A549 (cell line): ENCODE measurements at regions not wholly inside any gene's neighbourhood (a gene's known extent, or its start where the extent isn't known, plus 50 kb on each side); places are given as distances from the start of the nearest gene placed in this dataset.

Experiments
- CHD2 ChIP-seq: fragments of 150-350 bp; IDR thresholded peaks from 2 replicates; pipeline ENCODE4 v1.6.1; 2014; ENCODE audit warnings: low read length; ENCODE audit not compliant: partially characterized antibody
- FOSB ChIP-seq: fragments of 250-450 bp; sonication (Bioruptor Pico); IDR thresholded peaks from 2 replicates; pipeline ENCODE4 v1.5.0; 2020; ENCODE audit warnings: mild to moderate bottlenecking, moderate library complexity
- JUNB ChIP-seq: fragments of >200 bp; sonication (Bioruptor Twin); formaldehyde crosslinking; IDR thresholded peaks from 2 replicates; pipeline ENCODE4 v1.6.1; 2016
- MAX ChIP-seq: IDR thresholded peaks from 2 replicates; pipeline ENCODE4 v1.6.1; 2012
- NR3C1 ChIP-seq: fragments of >200 bp; sonication (Bioruptor Twin); formaldehyde crosslinking; IDR thresholded peaks from 3 replicates; pipeline ENCODE4 v1.6.1; 2017
- PHF8 ChIP-seq: fragments of 200-600 bp; sonication (generic); IDR thresholded peaks from 2 replicates; pipeline ENCODE4 v1.6.1; 2016; ENCODE audit warnings: low read depth, mild to moderate bottlenecking, antibody characterized with exemption, moderate library complexity, borderline replicate concordance
- POLR2A ChIP-seq: IDR thresholded peaks from 2 replicates; pipeline ENCODE4 v1.6.1; 2012; ENCODE audit warnings: mild to moderate bottlenecking, low read length
- RCOR1 ChIP-seq: fragments of 150-350 bp; IDR thresholded peaks from 2 replicates; pipeline ENCODE4 v1.6.1; 2014; ENCODE audit warnings: antibody characterized with exemption, low read length, low read depth
- RFX5 ChIP-seq: fragments of 450-650 bp; IDR thresholded peaks from 2 replicates; pipeline ENCODE4 v1.7.1; 2014; ENCODE audit warnings: antibody characterized with exemption, mild to moderate bottlenecking, moderate library complexity
- RNF2 ChIP-seq: fragments of 200-600 bp; sonication (generic); IDR thresholded peaks from 2 replicates; pipeline ENCODE4 v1.6.1; 2016; ENCODE audit warnings: low read depth, mild to moderate bottlenecking, antibody characterized with exemption, moderate library complexity, borderline replicate concordance
- SMC3 ChIP-seq: fragments of >200 bp; sonication (Bioruptor Twin); formaldehyde crosslinking; IDR thresholded peaks from 3 replicates; pipeline ENCODE4 v1.6.1; 2018; ENCODE audit warnings: inconsistent platforms
- ZNF302 ChIP-seq: fragments of 250-450 bp; sonication (Bioruptor Pico); IDR thresholded peaks from 2 replicates; pipeline ENCODE4 v1.9.0; 2021; ENCODE audit warnings: inconsistent platforms, mild to moderate bottlenecking, moderate library complexity
- TF ChIP-seq, protein P1 (sequence below): fragments of >200 bp; sonication (Bioruptor Twin); formaldehyde crosslinking; IDR thresholded peaks from 3 replicates; pipeline ENCODE4 v1.5.1; 2016
- TF ChIP-seq, protein P2 (sequence below): fragments of 200-600 bp; sonication (generic); IDR thresholded peaks from 2 replicates; pipeline ENCODE4 v1.6.1; 2016; ENCODE audit warnings: antibody characterized with exemption, mild to moderate bottlenecking, moderate library complexity

- TF ChIP-seq CHD2: no peak
- TF ChIP-seq, protein P1, sequence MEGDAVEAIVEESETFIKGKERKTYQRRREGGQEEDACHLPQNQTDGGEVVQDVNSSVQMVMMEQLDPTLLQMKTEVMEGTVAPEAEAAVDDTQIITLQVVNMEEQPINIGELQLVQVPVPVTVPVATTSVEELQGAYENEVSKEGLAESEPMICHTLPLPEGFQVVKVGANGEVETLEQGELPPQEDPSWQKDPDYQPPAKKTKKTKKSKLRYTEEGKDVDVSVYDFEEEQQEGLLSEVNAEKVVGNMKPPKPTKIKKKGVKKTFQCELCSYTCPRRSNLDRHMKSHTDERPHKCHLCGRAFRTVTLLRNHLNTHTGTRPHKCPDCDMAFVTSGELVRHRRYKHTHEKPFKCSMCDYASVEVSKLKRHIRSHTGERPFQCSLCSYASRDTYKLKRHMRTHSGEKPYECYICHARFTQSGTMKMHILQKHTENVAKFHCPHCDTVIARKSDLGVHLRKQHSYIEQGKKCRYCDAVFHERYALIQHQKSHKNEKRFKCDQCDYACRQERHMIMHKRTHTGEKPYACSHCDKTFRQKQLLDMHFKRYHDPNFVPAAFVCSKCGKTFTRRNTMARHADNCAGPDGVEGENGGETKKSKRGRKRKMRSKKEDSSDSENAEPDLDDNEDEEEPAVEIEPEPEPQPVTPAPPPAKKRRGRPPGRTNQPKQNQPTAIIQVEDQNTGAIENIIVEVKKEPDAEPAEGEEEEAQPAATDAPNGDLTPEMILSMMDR: no peak
- TF ChIP-seq MAX: no peak
- TF ChIP-seq JUNB: no peak
- no peak for TF ChIP-seq PHF8
- no peak for TF ChIP-seq ZNF302 (CRISPR knock-in tag)
- TF ChIP-seq NR3C1: no peak
- TF ChIP-seq POLR2A: no peak
- TF ChIP-seq, protein P2, sequence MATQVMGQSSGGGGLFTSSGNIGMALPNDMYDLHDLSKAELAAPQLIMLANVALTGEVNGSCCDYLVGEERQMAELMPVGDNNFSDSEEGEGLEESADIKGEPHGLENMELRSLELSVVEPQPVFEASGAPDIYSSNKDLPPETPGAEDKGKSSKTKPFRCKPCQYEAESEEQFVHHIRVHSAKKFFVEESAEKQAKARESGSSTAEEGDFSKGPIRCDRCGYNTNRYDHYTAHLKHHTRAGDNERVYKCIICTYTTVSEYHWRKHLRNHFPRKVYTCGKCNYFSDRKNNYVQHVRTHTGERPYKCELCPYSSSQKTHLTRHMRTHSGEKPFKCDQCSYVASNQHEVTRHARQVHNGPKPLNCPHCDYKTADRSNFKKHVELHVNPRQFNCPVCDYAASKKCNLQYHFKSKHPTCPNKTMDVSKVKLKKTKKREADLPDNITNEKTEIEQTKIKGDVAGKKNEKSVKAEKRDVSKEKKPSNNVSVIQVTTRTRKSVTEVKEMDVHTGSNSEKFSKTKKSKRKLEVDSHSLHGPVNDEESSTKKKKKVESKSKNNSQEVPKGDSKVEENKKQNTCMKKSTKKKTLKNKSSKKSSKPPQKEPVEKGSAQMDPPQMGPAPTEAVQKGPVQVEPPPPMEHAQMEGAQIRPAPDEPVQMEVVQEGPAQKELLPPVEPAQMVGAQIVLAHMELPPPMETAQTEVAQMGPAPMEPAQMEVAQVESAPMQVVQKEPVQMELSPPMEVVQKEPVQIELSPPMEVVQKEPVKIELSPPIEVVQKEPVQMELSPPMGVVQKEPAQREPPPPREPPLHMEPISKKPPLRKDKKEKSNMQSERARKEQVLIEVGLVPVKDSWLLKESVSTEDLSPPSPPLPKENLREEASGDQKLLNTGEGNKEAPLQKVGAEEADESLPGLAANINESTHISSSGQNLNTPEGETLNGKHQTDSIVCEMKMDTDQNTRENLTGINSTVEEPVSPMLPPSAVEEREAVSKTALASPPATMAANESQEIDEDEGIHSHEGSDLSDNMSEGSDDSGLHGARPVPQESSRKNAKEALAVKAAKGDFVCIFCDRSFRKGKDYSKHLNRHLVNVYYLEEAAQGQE: no peak
- TF ChIP-seq RFX5: no peak
- no peak for TF ChIP-seq SMC3
- no peak for TF ChIP-seq RCOR1
- no peak for TF ChIP-seq FOSB (CRISPR knock-in tag)
- no peak for TF ChIP-seq RNF2
Measured at GRCh38 chr11:41784513-41785335, 325.3 kb upstream of the LRRC4C start.
